Fibroblast of lung (primary cell): ENCODE measurements at regions not wholly inside any gene's neighbourhood (a gene's known extent, or its start where the extent isn't known, plus 50 kb on each side); places are given as distances from the start of the nearest gene placed in this dataset.

Experiments used
- DNase-seq, 2 donors: peaks; one replicate each; pipeline versions ENCODE4 v3.0.0 to v3.0.0-alpha.2; 2010; ENCODE audit warnings: low read depth in 2 of 2
- H2AFZ ChIP-seq: 2 replicates; pipeline ENCODE4 v1.5.1; 2012; ENCODE audit warnings: low read length, control low read depth, inconsistent platforms
- H3K27ac ChIP-seq: 2 replicates; pipeline ENCODE4 v1.5.1; 2011; ENCODE audit warnings: low read length, control low read depth; ENCODE audit not compliant: insufficient read depth
- H3K27me3 ChIP-seq: 2 replicates; pipeline ENCODE4 v1.5.1; 2011; ENCODE audit warnings: mild to moderate bottlenecking, low read length; ENCODE audit not compliant: control insufficient read depth, insufficient read depth
- H3K36me3 ChIP-seq: 2 replicates; pipeline ENCODE4 v1.5.1; 2011; ENCODE audit warnings: low read length; ENCODE audit not compliant: control insufficient read depth, insufficient read depth
- H3K4me1 ChIP-seq: 2 replicates; pipeline ENCODE4 v1.5.1; 2011; ENCODE audit warnings: low read length; ENCODE audit not compliant: control insufficient read depth, insufficient read depth; ENCODE audit errors: extremely low read depth
- H3K4me2 ChIP-seq: 2 replicates; pipeline ENCODE4 v1.5.1; 2011; ENCODE audit warnings: low read length, control low read depth; ENCODE audit not compliant: insufficient read depth; ENCODE audit errors: extremely low read depth
- H3K4me3 ChIP-seq, 4 experiments: fragments of 200-600 bp in 1 of 4; sonication (generic) in 1 of 4; replicated peaks in 1 of 4; 2 replicates each; pipeline ENCODE4 v1.5.1; 2011 to 2016; ENCODE audit warnings: low read length in 4 of 4, low read depth in 3 of 4, mild to moderate bottlenecking in 3 of 4, control low read depth in 2 of 4, inconsistent platforms in 1 of 4, mixed read lengths in 1 of 4; ENCODE audit not compliant: insufficient read depth in 1 of 4; ENCODE audit errors: control extremely low read depth in 1 of 4
- H3K79me2 ChIP-seq: 2 replicates; pipeline ENCODE4 v1.5.1; 2012; ENCODE audit warnings: mild to moderate bottlenecking, low read length, inconsistent platforms; ENCODE audit not compliant: control insufficient read depth, insufficient read depth
- H3K9ac ChIP-seq: 2 replicates; pipeline ENCODE4 v1.5.1; 2011; ENCODE audit warnings: mild to moderate bottlenecking, low read length, control low read depth; ENCODE audit not compliant: insufficient read depth
- H3K9me3 ChIP-seq: 2 replicates; pipeline ENCODE4 v1.5.1; 2012; ENCODE audit warnings: low read depth, low read length; ENCODE audit not compliant: control insufficient read depth, insufficient read depth
- H4K20me1 ChIP-seq: 2 replicates; pipeline ENCODE4 v1.5.1; 2011; ENCODE audit warnings: low read length; ENCODE audit not compliant: control insufficient read depth, insufficient read depth; ENCODE audit errors: extremely low read depth
- CTCF ChIP-seq, 2 donors: IDR thresholded peaks in 1 of 2; conservative IDR thresholded peaks in 1 of 2; 1 replicate in 1 of 2; 2 replicates in 1 of 2; pipeline ENCODE4 v1.5.1; 2011 to 2012; ENCODE audit warnings: low read length in 2 of 2, control low read depth in 1 of 2, inconsistent platforms in 1 of 2, low read depth in 1 of 2, mild to moderate bottlenecking in 1 of 2
- EZH2 ChIP-seq: IDR thresholded peaks from 2 replicates; pipeline ENCODE4 v1.5.1; 2012; ENCODE audit warnings: low read length, control low read depth, mild to moderate bottlenecking; ENCODE audit errors: missing control alignments

- Histone ChIP-seq H4K20me1 (no peaks in the 10 kb centered on the region), H3K9me3 (no peaks in the 10 kb centered on the region), H3K27ac (no peak overlapping the region), H3K79me2 (no peaks in the 10 kb centered on the region), H3K9ac (no peak overlapping the region), H3K36me3 (no peaks in the 10 kb centered on the region), H2AFZ (no peak overlapping the region), H3K4me2 (no peak overlapping the region), H3K4me3 (no peak overlapping the region), H3K27me3 (no peaks in the 10 kb centered on the region), H3K4me1 (no peaks in the 10 kb centered on the region)
- no peak for DNase-seq
- TF ChIP-seq CTCF (conservative IDR thresholded peaks at IDR 0.05 in 1 of 2, IDR thresholded peaks at IDR 0.05 in 1 of 2; ENCODE audit: low read depth in 1 of 2, low read length in 2 of 2) (no peak), EZH2 (no peak)
These were observed 239.9 kb upstream of the MIS18BP1 start for GRCh38 chr14:45492876-45493275.

- H3K27me3 ChIP-seq = no peaks in the 10 kb centered on the region
- H3K36me3 ChIP-seq = no peaks in the 10 kb centered on the region
- TF ChIP-seq CTCF (conservative IDR thresholded peaks at IDR 0.05 in 1 of 2, IDR thresholded peaks at IDR 0.05 in 1 of 2; ENCODE audit: low read depth in 1 of 2, low read length in 2 of 2) (no peak), EZH2 (no peak)
- no peak overlapping the region for H3K4me2 ChIP-seq
- no peaks in the 10 kb centered on the region for H4K20me1 ChIP-seq
- H3K9ac ChIP-seq = no peak overlapping the region
- no peaks in the 10 kb centered on the region for H3K9me3 ChIP-seq
- no peak for DNase-seq
- no peaks in the 10 kb centered on the region for H3K79me2 ChIP-seq
- H3K4me1 ChIP-seq = no peaks in the 10 kb centered on the region
- H3K27ac ChIP-seq = no peak overlapping the region
- no peak overlapping the region for H3K4me3 ChIP-seq
- H2AFZ ChIP-seq = no peak overlapping the region
These were observed 238.9 kb upstream of the MIS18BP1 start for GRCh38 chr14:45491914-45492313.

DNA sequence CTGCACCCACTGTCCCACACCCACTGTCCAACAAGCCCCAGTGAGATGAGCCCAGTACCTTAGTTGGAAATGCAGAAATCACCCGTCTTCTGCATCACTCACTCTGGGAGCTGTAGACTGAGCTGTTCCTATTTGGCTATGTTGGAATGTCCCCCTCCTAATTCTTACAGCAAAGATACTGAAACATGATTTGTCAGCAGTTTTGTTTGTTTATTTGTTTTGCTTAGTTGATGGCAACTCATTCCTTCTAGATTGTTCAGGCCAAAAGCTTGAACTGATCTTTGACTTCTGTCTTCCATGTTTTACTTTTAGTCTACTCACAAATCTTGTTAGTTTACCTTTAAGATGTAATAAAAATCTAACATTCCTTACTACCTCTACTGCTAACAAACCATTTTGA lies 233.6 kb upstream of the MIS18BP1 start:
- TF ChIP-seq EZH2 = no peak
- TF ChIP-seq CTCF (conservative IDR thresholded peaks at IDR 0.05 in 1 of 2, IDR thresholded peaks at IDR 0.05 in 1 of 2; ENCODE audit: low read depth in 1 of 2, low read length in 2 of 2) = no peak
- no peaks in the 10 kb centered on the region for H3K36me3 ChIP-seq
- H2AFZ ChIP-seq = no peak overlapping the region
- H3K27ac ChIP-seq = no peak overlapping the region
- no peak for DNase-seq
- H3K4me2 ChIP-seq = no peak overlapping the region
- H3K4me1 ChIP-seq = no peaks in the 10 kb centered on the region
- H4K20me1 ChIP-seq = no peaks in the 10 kb centered on the region
- no peaks in the 10 kb centered on the region for H3K9me3 ChIP-seq
- no peaks in the 10 kb centered on the region for H3K27me3 ChIP-seq
- no peak overlapping the region for H3K9ac ChIP-seq
- no peaks in the 10 kb centered on the region for H3K79me2 ChIP-seq
- H3K4me3 ChIP-seq = no peak overlapping the region
